ENCODE measurements at regions not wholly inside any gene's neighbourhood (a gene's known extent, or its start where the extent isn't known, plus 50 kb on each side); places are given as distances from the start of the nearest gene placed in this dataset.

DNA sequence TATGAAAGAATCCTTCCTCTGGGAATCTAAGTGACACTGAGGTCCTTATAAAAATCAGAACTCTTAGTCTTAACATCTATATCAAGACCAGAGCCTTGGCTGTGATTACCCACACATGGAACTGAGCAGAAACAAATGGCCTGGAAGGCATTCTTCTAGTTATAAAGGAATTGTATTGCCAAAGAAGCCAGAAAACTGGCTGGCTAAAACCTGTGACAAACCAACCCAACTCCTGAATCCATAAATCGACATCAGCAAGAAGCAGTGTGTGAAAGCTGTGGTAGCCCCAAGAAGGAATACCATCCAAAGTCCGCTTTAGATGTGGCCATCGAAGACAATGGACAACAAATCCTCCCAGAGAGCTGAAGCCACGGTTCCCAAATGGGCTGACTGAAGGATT is 97.9 kb upstream of the CCDC91 start:
- TF ChIP-seq POLR2AphosphoS5 (IDR thresholded peaks at IDR 0.05; ENCODE audit: low read depth, low read length) (no peak), TAF1 (IDR thresholded peaks at IDR 0.05; ENCODE audit: borderline replicate concordance, low read depth, low read length) (no peak)
